KOPT-K1 (cell line): ENCODE measurements at regions not wholly inside any gene's neighbourhood (a gene's known extent, or its start where the extent isn't known, plus 50 kb on each side); places are given as distances from the start of the nearest gene placed in this dataset.

Experiments
- H3K27ac ChIP-seq: fragments of 200-600 bp; sonication (generic); 2 replicates; pipeline ENCODE4 v1.5.1; 2016; ENCODE audit warnings: antibody characterized with exemption, mild to moderate bottlenecking, low read depth, low read length; ENCODE audit not compliant: poor library complexity, severe bottlenecking
- H3K36me3 ChIP-seq: fragments of 200-600 bp; sonication (generic); 2 replicates; pipeline ENCODE4 v1.5.1; 2017; ENCODE audit warnings: antibody characterized with exemption, mild to moderate bottlenecking, low read length, moderate library complexity; ENCODE audit not compliant: insufficient read depth
- H3K9me3 ChIP-seq: fragments of 200-600 bp; sonication (generic); 2 replicates; pipeline ENCODE4 v1.5.1; 2017; ENCODE audit warnings: antibody characterized with exemption, low read length, mild to moderate bottlenecking; ENCODE audit not compliant: insufficient read depth, poor library complexity, severe bottlenecking

DNA sequence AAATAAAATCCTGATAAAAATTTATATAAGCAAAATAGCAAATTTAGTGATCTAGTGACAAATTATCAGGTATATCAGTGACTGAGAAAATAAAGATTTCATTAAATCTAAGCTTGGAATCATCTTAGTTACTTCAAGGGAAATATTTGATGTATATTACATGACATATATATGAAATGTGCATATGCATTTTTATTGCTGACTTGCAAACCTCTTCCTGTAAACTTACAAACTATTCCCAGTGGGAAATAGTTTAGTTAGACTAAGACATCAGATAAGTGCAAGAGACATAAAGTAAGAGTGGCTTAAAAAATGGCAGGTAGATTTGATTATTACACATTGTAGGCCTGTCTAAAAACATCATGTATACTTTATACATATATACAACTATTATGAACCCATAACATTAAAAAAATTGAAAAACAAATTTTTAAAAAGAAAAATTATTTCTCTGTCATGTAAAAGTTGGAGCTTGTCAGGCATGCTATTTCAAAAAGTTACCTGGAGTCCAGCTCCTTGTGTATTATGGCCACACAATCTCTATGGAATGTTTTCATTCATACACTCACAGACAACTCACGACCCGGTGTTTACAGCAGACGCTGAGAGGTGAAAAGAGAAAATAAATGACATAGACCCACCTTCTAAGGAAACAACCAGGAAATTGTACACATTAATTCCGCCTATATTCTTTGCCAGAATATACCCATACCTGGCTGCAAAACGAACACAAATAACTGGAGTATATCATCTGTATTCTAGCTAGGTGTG lies 724.5 kb downstream of the SLITRK6 start:
- Histone ChIP-seq H3K27ac (no peak overlapping the region), H3K9me3 (no peaks in the 10 kb centered on the region), H3K36me3 (no peaks in the 10 kb centered on the region)

DNA sequence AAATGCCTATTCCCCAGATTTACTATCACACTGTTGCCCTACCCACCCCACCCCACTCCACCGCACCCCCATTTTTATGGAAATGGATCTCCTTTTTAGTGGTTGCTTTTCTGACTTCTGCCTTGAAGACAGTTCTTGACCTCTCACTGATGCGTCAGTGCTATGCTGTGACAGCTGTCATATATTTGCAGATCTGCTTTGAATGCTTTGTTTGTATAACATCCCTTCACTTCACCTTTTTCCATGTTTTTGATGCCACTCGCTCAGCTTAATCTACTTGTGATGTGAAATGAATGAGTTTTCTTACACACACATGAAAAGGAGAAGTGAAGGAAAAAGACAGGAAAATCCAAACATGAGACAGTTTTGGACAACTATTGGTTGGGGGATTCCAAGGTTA lies 731.0 kb downstream of the SLITRK6 start:
- Histone ChIP-seq H3K9me3 (no peaks in the 10 kb centered on the region), H3K27ac (no peak overlapping the region), H3K36me3 (no peaks in the 10 kb centered on the region)

- H3K27ac ChIP-seq, result no peak overlapping the region
- H3K9me3 ChIP-seq, result no peaks in the 10 kb centered on the region
- no peaks in the 10 kb centered on the region for H3K36me3 ChIP-seq
Observed at GRCh38 chr13:85040215-85040614, 759.0 kb downstream of the SLITRK6 start.

GRCh38 chr13:85031771-85032170 lies 767.4 kb downstream of the SLITRK6 start:
- Histone ChIP-seq H3K27ac (no peak overlapping the region), H3K9me3 (no peaks in the 10 kb centered on the region), H3K36me3 (no peaks in the 10 kb centered on the region)

- Histone ChIP-seq H3K36me3 (no peaks in the 10 kb centered on the region), H3K27ac (no peak overlapping the region), H3K9me3 (no peaks in the 10 kb centered on the region)
Observed at GRCh38 chr13:85028035-85028434, 771.2 kb downstream of the SLITRK6 start.

DNA sequence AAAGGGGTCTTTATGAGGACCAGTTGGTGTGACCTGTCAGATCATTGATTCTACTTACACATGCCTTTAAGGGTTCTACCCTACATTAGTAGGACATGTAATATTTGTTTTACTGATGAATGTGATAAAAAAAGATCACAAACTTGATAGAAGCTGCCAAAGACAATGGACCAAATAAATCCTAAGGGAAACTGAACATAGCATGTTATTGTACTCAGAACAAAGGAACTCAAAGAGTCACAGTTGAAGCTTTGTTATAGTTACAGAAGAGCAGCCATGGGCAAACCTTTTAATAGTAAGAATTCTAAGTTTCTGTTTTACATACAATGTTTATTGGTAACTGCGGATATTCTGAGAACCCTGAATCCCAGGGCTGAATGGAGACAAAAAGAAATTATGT lies 780.1 kb downstream of the SLITRK6 start:
- H3K9me3 ChIP-seq, result no peaks in the 10 kb centered on the region
- no peak overlapping the region for H3K27ac ChIP-seq
- no peaks in the 10 kb centered on the region for H3K36me3 ChIP-seq

GRCh38 chr13:85013006-85013405 lies 786.2 kb downstream of the SLITRK6 start:
- Histone ChIP-seq H3K9me3 (no peaks in the 10 kb centered on the region), H3K36me3 (no peaks in the 10 kb centered on the region), H3K27ac (no peak overlapping the region)

GRCh38 chr13:85009447-85009846 lies 789.8 kb downstream of the SLITRK6 start:
- H3K27ac ChIP-seq, result no peak overlapping the region
- H3K9me3 ChIP-seq, result no peaks in the 10 kb centered on the region
- H3K36me3 ChIP-seq, result no peaks in the 10 kb centered on the region

DNA sequence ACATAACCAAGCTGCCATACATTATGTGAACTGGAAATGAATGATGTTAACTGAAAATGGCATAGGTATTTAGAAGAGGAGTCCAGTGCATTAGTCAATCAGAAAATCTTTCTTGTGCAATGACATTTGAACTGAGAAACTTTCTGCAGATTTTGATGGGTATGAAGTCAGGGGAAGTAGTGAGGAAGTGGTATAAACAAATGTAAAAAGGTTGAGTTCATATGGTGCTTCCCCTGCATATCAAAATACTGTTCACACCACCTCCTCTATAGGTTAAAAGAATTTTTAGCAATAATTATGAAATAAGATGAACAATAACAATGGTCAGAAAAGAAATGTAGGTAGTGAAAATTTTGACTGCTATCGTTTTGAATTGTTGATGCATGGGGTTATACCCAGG lies 800.0 kb downstream of the SLITRK6 start:
- Histone ChIP-seq H3K9me3 (no peaks in the 10 kb centered on the region), H3K36me3 (no peaks in the 10 kb centered on the region), H3K27ac (no peak overlapping the region)

DNA sequence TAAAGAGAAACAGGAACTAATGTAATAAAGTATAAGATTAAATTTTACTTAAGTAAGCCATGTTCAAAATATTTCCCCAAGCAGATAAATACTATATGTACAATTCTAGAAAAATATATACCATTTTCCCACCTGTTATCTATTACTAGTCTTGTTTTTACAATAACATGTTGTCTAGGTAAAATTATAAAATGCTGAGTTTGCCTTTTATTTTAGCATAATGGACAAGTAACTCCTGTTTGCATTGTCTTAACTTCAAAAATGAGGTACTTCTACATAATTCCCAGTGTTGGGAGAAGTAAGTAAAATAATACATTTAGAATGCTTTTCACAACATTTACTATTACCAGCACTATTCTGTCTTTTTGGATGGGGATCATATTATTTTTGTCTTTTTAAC lies 800.5 kb downstream of the SLITRK6 start:
- no peak overlapping the region for H3K27ac ChIP-seq
- H3K9me3 ChIP-seq, result no peaks in the 10 kb centered on the region
- no peaks in the 10 kb centered on the region for H3K36me3 ChIP-seq

GRCh38 chr13:84997858-84998257 lies 801.4 kb downstream of the SLITRK6 start:
- no peak overlapping the region for H3K27ac ChIP-seq
- H3K9me3 ChIP-seq, result no peaks in the 10 kb centered on the region
- no peaks in the 10 kb centered on the region for H3K36me3 ChIP-seq

DNA sequence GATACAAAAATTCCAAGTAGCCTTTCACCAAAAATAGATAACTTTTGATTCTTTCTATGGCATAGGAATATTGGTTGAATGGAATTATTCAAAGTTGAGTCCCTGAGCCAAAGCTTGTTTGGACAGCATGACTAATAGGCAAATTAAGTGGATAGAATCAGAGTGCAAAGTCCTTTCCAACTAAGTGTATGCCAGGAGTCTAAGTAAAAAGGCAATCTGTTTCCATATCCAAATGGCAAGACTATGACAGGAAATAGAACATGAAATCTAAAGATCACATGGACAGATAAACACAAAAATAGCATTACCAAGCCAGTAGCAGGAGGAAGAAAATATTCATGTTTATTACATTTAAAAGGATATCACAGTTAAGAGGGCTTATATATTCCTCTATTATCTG lies 804.6 kb downstream of the SLITRK6 start:
- Histone ChIP-seq H3K27ac (no peak overlapping the region), H3K36me3 (no peaks in the 10 kb centered on the region), H3K9me3 (no peaks in the 10 kb centered on the region)

DNA sequence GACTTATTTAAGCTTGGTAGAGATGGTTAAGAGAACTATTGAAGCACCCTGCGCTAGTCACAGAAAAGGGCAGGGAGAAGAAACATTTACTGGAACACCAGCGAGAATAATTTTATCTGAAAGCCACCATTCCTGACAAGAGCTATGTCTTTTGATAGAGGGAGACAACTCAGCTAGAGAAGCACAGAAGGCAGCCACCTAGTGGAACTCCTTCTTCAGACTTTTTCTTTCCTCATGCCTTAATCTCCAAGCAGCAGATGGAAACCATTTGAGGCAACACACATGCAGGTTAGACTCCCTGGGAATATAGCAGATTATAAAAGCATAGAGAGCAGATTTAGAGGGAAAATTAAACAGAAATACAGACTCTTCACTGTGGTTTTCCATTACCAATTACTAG lies 813.4 kb downstream of the SLITRK6 start:
- Histone ChIP-seq H3K9me3 (no peaks in the 10 kb centered on the region), H3K27ac (no peak overlapping the region), H3K36me3 (no peaks in the 10 kb centered on the region)

GRCh38 chr13:84983321-84983720 lies 815.9 kb downstream of the SLITRK6 start:
- Histone ChIP-seq H3K9me3 (no peaks in the 10 kb centered on the region), H3K27ac (no peak overlapping the region), H3K36me3 (no peaks in the 10 kb centered on the region)

DNA sequence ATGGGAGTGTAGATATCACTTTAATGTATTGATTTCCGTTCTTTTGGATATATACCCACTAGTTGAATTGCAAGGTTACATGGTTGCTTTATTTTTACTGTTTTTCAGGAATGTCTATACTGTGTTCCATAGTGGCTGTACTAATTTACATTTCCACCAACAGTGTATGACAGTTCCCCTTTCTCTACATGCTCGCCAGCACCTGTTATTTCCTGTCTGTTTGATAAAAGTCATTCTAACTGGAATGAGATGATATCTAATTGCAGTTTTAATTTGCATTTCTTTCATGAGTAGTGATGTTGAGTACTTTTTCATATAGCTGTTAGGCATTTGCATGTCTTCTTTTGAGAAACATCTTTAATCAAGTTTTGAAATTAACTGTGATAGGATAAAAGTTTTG lies 818.6 kb downstream of the SLITRK6 start:
- H3K36me3 ChIP-seq, result no peaks in the 10 kb centered on the region
- no peak overlapping the region for H3K27ac ChIP-seq
- H3K9me3 ChIP-seq, result no peaks in the 10 kb centered on the region

- Histone ChIP-seq H3K36me3 (no peaks in the 10 kb centered on the region), H3K27ac (no peak overlapping the region), H3K9me3 (no peaks in the 10 kb centered on the region)
Observed at GRCh38 chr13:84978851-84979250, 820.4 kb downstream of the SLITRK6 start.
